Astrocyte (in vitro differentiated cells and primary cell): ENCODE measurements at regions not wholly inside any gene's neighbourhood (a gene's known extent, or its start where the extent isn't known, plus 50 kb on each side); places are given as distances from the start of the nearest gene placed in this dataset.

Experiments
- DNase-seq: peaks from one replicate; pipeline ENCODE4 v3.0.0-alpha.2; 2010; ENCODE audit warnings: low read depth
- FAIRE-seq: peaks from 2 replicates; lab custom pipeline; 2011; peaks lifted over from hg19 to GRCh38; lab: Jason Lieb, UNC
- H2AFZ ChIP-seq: 2 replicates; pipeline ENCODE4 v1.6.0; 2012; ENCODE audit warnings: low read depth, low read length, inconsistent platforms
- H3K27ac ChIP-seq: 2 replicates; pipeline ENCODE4 v1.5.1; 2011; ENCODE audit warnings: low read depth, low read length, inconsistent platforms
- H3K27me3 ChIP-seq: 2 replicates; pipeline ENCODE4 v1.6.0; 2011; ENCODE audit warnings: low read length, inconsistent platforms; ENCODE audit not compliant: insufficient read depth
- H3K36me3 ChIP-seq: 2 replicates; pipeline ENCODE4 v1.5.1; 2011; ENCODE audit warnings: low read length, inconsistent platforms; ENCODE audit not compliant: insufficient read depth
- H3K4me1 ChIP-seq: 2 replicates; pipeline ENCODE4 v1.5.1; 2011; ENCODE audit warnings: low read length, inconsistent platforms; ENCODE audit not compliant: insufficient read depth
- H3K4me2 ChIP-seq: 2 replicates; pipeline ENCODE4 v1.6.0; 2012; ENCODE audit warnings: low read length, inconsistent platforms
- H3K4me3 ChIP-seq: 2 replicates; pipeline ENCODE4 v1.5.1; 2011; ENCODE audit warnings: low read depth, mild to moderate bottlenecking, low read length, inconsistent platforms; ENCODE audit not compliant: insufficient read depth
- H3K79me2 ChIP-seq: 2 replicates; pipeline ENCODE4 v1.6.0; 2012; ENCODE audit warnings: mild to moderate bottlenecking, low read length, inconsistent platforms; ENCODE audit not compliant: insufficient read depth
- H3K9ac ChIP-seq: 2 replicates; pipeline ENCODE4 v1.6.0; 2012; ENCODE audit warnings: mild to moderate bottlenecking, low read length, inconsistent platforms
- H3K9me3 ChIP-seq: 2 replicates; pipeline ENCODE4 v1.5.1; 2012; ENCODE audit warnings: low read depth, mild to moderate bottlenecking, low read length, inconsistent platforms; ENCODE audit not compliant: insufficient read depth
- H4K20me1 ChIP-seq: 2 replicates; pipeline ENCODE4 v1.6.0; 2012; ENCODE audit warnings: low read length, inconsistent platforms; ENCODE audit not compliant: insufficient read depth
- H3K27ac Mint-ChIP-seq: one replicate; pipeline ENCODE4 v1.8.0; 2021; ENCODE audit warnings: mild to moderate bottlenecking, mixed read lengths; ENCODE audit not compliant: unreplicated experiment
- H3K27me3 Mint-ChIP-seq: one replicate; pipeline ENCODE4 v1.8.0; 2021; ENCODE audit warnings: low read depth, mixed read lengths; ENCODE audit not compliant: unreplicated experiment
- H3K36me3 Mint-ChIP-seq: one replicate; pipeline ENCODE4 v1.8.0; 2021; ENCODE audit warnings: low read depth, mixed read lengths; ENCODE audit not compliant: unreplicated experiment
- H3K4me1 Mint-ChIP-seq: one replicate; pipeline ENCODE4 v1.8.0; 2021; ENCODE audit warnings: low read depth, mixed read lengths; ENCODE audit not compliant: unreplicated experiment
- H3K4me3 Mint-ChIP-seq: one replicate; pipeline ENCODE4 v1.8.0; 2021; ENCODE audit warnings: mild to moderate bottlenecking, moderate library complexity, mixed read lengths; ENCODE audit not compliant: unreplicated experiment
- H3K9me3 Mint-ChIP-seq: one replicate; pipeline ENCODE4 v1.8.0; 2021; ENCODE audit warnings: mild to moderate bottlenecking, mixed read lengths; ENCODE audit not compliant: unreplicated experiment
- CTCF ChIP-seq: IDR thresholded peaks from 2 replicates; pipeline ENCODE4 v1.5.1; 2011; ENCODE audit warnings: low read depth, mild to moderate bottlenecking, inconsistent platforms, low read length, moderate library complexity; ENCODE audit not compliant: insufficient read depth
- EZH2 ChIP-seq: IDR thresholded peaks from 2 replicates; pipeline ENCODE4 v1.6.1; 2012; ENCODE audit warnings: mild to moderate bottlenecking, low read length, inconsistent platforms; ENCODE audit not compliant: insufficient read depth

GRCh38 chrX:40304115-40304514 is 206.4 kb upstream of the BCOR start:
- no peaks in the 10 kb centered on the region for H3K4me1 ChIP-seq
- Mint-ChIP-seq H3K4me1 (no peaks in the 10 kb centered on the region), H3K9me3 (peaks cover 10% of the 10 kb centered on the region), H3K27ac (no peak overlapping the region), H3K4me3 (no peak overlapping the region), H3K27me3 (peaks cover 8% of the 10 kb centered on the region), H3K36me3 (no peaks in the 10 kb centered on the region)
- no peak for FAIRE-seq
- TF ChIP-seq EZH2 (no peak), CTCF (no peak)
- H3K9ac ChIP-seq, result no peak overlapping the region
- no peak overlapping the region for H3K4me3 ChIP-seq
- no peaks in the 10 kb centered on the region for H3K79me2 ChIP-seq
- H3K9me3 ChIP-seq, result no peaks in the 10 kb centered on the region
- H3K4me2 ChIP-seq, result no peak overlapping the region
- no peak for DNase-seq
- no peaks in the 10 kb centered on the region for H3K27me3 ChIP-seq
- H4K20me1 ChIP-seq, result no peaks in the 10 kb centered on the region
- no peak overlapping the region for H2AFZ ChIP-seq
- H3K36me3 ChIP-seq, result no peaks in the 10 kb centered on the region
- no peak overlapping the region for H3K27ac ChIP-seq

GRCh38 chrX:40303256-40304077 is 205.7 kb upstream of the BCOR start:
- Mint-ChIP-seq H3K4me3 (no peak overlapping the region), H3K4me1 (no peaks in the 10 kb centered on the region), H3K9me3 (peaks cover 8% of the 10 kb centered on the region), H3K36me3 (no peaks in the 10 kb centered on the region), H3K27ac (no peak overlapping the region), H3K27me3 (peaks cover 9% of the 10 kb centered on the region)
- Histone ChIP-seq H3K9me3 (no peaks in the 10 kb centered on the region), H3K9ac (no peak overlapping the region), H4K20me1 (no peaks in the 10 kb centered on the region), H3K4me1 (no peaks in the 10 kb centered on the region), H3K79me2 (no peaks in the 10 kb centered on the region), H3K4me3 (no peak overlapping the region), H3K4me2 (no peak overlapping the region), H3K27ac (no peak overlapping the region), H3K27me3 (no peaks in the 10 kb centered on the region), H3K36me3 (no peaks in the 10 kb centered on the region), H2AFZ (no peak overlapping the region)
- DNase-seq, result no peak
- no peak for TF ChIP-seq EZH2
- TF ChIP-seq CTCF, result no peak
- FAIRE-seq, result peak; percentile 85

GRCh38 chrX:40300286-40300890 is 202.6 kb upstream of the BCOR start:
- H3K79me2 ChIP-seq, result no peaks in the 10 kb centered on the region
- H3K4me1 Mint-ChIP-seq, result peaks cover 2% of the 10 kb centered on the region
- no peaks in the 10 kb centered on the region for H3K9me3 ChIP-seq
- H3K27me3 ChIP-seq, result no peaks in the 10 kb centered on the region
- H3K4me2 ChIP-seq, result no peak overlapping the region
- H3K4me3 Mint-ChIP-seq, result no peak overlapping the region
- no peak overlapping the region for H3K4me3 ChIP-seq
- peak; percentile 66 for FAIRE-seq
- no peaks in the 10 kb centered on the region for H3K36me3 ChIP-seq
- H3K36me3 Mint-ChIP-seq, result no peaks in the 10 kb centered on the region
- H3K4me1 ChIP-seq, result no peaks in the 10 kb centered on the region
- no peaks in the 10 kb centered on the region for H4K20me1 ChIP-seq
- no peaks in the 10 kb centered on the region for H3K9me3 Mint-ChIP-seq
- H3K27ac Mint-ChIP-seq, result no peak overlapping the region
- DNase-seq, result no peak
- H3K9ac ChIP-seq, result no peak overlapping the region
- H3K27ac ChIP-seq, result no peak overlapping the region
- H2AFZ ChIP-seq, result no peak overlapping the region
- TF ChIP-seq EZH2 (no peak), CTCF (no peak)
- H3K27me3 Mint-ChIP-seq, result peaks cover 10% of the 10 kb centered on the region
